ENCODE measurements at regions not wholly inside any gene's neighbourhood (a gene's known extent, or its start where the extent isn't known, plus 50 kb on each side); places are given as distances from the start of the nearest gene placed in this dataset.

DNA sequence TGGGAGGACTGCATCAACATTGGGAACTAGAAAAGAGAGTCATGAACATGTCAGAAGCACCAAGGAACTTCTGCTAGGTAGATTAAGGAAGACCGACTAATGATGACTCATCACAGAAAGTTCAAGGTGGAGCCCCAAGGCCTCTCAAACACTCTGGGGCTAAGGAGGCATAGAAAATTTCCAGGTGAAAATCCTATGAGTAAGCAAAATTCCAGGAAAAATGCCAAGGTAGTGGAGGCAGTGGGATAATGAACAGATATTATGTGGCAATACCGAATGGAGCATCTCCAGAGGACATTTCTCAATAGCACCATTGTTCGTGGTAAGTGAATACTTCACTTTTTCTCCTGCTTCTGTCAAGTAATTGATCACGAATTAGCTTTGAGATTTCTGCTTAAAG is 336.5 kb downstream of the MZT1 start:
- H3K4me1 ChIP-seq (ENCODE audit: control insufficient read depth, insufficient read depth, low read length) = no peaks in the 10 kb centered on the region
- no peaks in the 10 kb centered on the region for H3K36me3 ChIP-seq (ENCODE audit: control insufficient read depth, insufficient read depth, low read length)
- H3K27me3 ChIP-seq (ENCODE audit: control insufficient read depth, insufficient read depth, low read length) = no peaks in the 10 kb centered on the region
- no peak overlapping the region for H3K9ac ChIP-seq (ENCODE audit: low read depth, low read length)
- H3K9me3 ChIP-seq (ENCODE audit: control insufficient read depth, insufficient read depth, low read length) = no peaks in the 10 kb centered on the region
- no peak overlapping the region for H3K4me3 ChIP-seq (ENCODE audit: low read depth, low read length)

DNA sequence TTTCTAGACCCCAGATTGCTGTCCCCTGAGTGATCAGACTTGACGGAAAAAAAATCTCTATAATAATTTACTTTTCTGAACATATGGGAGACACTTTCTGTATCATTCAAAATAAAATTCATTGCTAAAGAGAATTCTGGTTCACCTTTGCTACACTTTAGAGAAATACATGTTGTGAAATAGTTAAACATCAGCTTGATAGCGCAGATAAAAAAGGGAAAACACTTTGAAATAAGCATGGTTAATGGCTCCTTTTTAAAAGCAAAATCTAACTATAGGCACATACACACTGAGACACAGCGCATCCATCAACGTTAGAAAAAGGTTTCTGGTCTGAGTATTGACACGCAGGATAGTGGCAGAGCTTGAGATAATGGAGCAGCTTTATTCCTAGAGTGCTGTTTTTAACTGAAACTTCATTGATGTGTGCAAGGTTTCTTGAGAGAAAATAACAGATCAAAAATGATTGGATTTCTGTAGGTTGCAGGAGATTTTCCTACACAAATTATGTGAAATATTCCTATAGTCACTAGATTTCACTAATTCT is 341.2 kb downstream of the MZT1 start:
- H3K27me3 ChIP-seq (ENCODE audit: control insufficient read depth, insufficient read depth, low read length) = no peaks in the 10 kb centered on the region
- no peaks in the 10 kb centered on the region for H3K4me1 ChIP-seq (ENCODE audit: control insufficient read depth, insufficient read depth, low read length)
- H3K4me3 ChIP-seq (ENCODE audit: low read depth, low read length) = no peak overlapping the region
- no peaks in the 10 kb centered on the region for H3K9me3 ChIP-seq (ENCODE audit: control insufficient read depth, insufficient read depth, low read length)
- no peaks in the 10 kb centered on the region for H3K36me3 ChIP-seq (ENCODE audit: control insufficient read depth, insufficient read depth, low read length)
- H3K9ac ChIP-seq (ENCODE audit: low read depth, low read length) = no peak overlapping the region

DNA sequence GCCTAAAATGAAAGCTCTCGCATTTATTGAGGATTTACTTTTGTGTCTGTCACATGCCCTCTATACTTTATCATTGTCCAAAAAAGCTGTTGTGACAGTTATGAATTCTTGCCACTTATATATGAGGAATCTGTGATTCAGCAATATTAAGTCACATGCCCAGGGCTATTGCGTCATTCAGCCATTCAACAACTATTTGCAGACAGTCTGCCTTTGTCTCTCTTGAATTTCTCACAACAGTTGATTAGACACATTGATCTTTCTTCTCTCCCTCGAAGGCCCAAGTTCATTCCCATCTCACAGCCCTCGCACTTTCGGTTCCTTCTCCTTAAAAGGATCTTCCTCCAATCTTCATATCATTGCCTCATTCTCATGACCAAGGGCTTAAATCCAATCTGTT is 342.6 kb downstream of the MZT1 start:
- Histone ChIP-seq H3K4me1 (ENCODE audit: control insufficient read depth, insufficient read depth, low read length) (no peaks in the 10 kb centered on the region), H3K27me3 (ENCODE audit: control insufficient read depth, insufficient read depth, low read length) (no peaks in the 10 kb centered on the region), H3K9ac (ENCODE audit: low read depth, low read length) (no peak overlapping the region), H3K4me3 (ENCODE audit: low read depth, low read length) (no peak overlapping the region), H3K36me3 (ENCODE audit: control insufficient read depth, insufficient read depth, low read length) (no peaks in the 10 kb centered on the region), H3K9me3 (ENCODE audit: control insufficient read depth, insufficient read depth, low read length) (no peaks in the 10 kb centered on the region)

DNA sequence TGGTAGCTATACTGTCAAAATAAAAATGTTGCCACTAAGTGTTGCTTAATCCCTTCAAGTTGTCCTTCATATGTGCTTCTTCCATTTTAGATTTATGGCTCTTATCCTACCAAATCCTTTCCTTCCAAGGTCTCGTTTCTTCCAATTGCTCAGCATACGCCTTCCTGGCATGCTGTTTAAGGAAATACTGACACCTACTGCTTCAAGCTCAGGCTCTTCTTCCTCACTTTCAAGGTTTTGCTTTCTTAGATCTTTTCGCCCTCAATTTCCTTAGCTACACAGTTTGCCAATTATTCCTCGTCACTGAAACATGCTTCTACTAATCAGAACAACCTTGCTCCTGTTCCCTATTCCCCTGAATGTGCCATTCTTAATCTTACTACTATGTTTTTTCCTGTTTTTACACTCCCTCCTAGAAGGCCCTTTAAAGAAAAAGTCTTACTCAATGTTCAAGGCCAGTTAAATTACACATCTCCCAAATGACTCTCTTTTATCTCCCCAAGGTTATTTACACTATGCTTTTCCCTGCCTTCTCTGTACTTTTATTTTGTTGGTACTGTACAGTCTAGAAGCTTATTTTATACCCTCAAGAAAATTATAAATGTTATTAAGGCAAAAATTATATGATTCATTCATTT is 343.1 kb downstream of the MZT1 start:
- no peaks in the 10 kb centered on the region for H3K36me3 ChIP-seq (ENCODE audit: control insufficient read depth, insufficient read depth, low read length)
- H3K9me3 ChIP-seq (ENCODE audit: control insufficient read depth, insufficient read depth, low read length) = no peaks in the 10 kb centered on the region
- H3K4me1 ChIP-seq (ENCODE audit: control insufficient read depth, insufficient read depth, low read length) = no peaks in the 10 kb centered on the region
- H3K27me3 ChIP-seq (ENCODE audit: control insufficient read depth, insufficient read depth, low read length) = no peaks in the 10 kb centered on the region
- no peak overlapping the region for H3K9ac ChIP-seq (ENCODE audit: low read depth, low read length)
- H3K4me3 ChIP-seq (ENCODE audit: low read depth, low read length) = no peak overlapping the region

DNA sequence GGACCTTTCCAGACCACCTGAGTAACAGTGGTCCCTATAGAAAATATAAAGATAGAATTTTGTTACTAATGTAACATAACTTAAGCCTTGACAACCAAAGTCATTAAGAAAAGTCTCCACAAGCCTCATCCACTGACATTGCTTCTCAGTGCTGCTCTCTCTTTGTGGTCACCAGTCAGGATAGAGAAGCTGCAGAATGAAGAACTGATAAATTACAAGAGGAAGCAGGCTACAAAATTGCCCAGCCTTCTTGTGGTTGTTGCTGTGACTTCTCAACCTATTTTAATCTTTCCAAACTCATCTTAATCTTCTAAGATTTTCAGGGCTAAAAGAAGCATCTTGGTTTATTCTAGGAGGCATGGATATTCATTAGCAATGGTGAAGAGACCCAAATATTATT is 343.8 kb downstream of the MZT1 start:
- no peak overlapping the region for H3K4me3 ChIP-seq (ENCODE audit: low read depth, low read length)
- H3K9ac ChIP-seq (ENCODE audit: low read depth, low read length) = no peak overlapping the region
- H3K36me3 ChIP-seq (ENCODE audit: control insufficient read depth, insufficient read depth, low read length) = no peaks in the 10 kb centered on the region
- H3K27me3 ChIP-seq (ENCODE audit: control insufficient read depth, insufficient read depth, low read length) = no peaks in the 10 kb centered on the region
- no peaks in the 10 kb centered on the region for H3K9me3 ChIP-seq (ENCODE audit: control insufficient read depth, insufficient read depth, low read length)
- H3K4me1 ChIP-seq (ENCODE audit: control insufficient read depth, insufficient read depth, low read length) = no peaks in the 10 kb centered on the region

DNA sequence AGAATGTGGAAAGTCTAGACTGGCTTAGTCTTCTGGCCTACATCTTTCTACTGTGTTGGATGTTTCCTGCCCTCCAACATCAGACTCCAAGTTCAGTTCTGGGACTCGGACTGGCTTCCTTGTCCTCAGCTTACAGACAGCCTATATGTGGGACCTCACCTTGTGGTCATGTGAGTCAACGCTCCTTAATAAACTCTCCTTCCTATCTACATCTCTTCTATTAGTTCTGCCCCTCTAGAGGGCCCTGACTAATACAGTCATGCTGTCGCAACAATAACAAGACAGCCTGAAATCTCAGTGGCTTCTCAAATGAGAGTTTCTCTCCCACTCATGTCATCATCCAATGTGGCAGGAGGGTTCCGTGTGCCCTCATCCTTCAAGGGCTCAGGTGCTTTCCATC is 347.8 kb downstream of the MZT1 start:
- no peaks in the 10 kb centered on the region for H3K9me3 ChIP-seq (ENCODE audit: control insufficient read depth, insufficient read depth, low read length)
- no peak overlapping the region for H3K9ac ChIP-seq (ENCODE audit: low read depth, low read length)
- no peaks in the 10 kb centered on the region for H3K27me3 ChIP-seq (ENCODE audit: control insufficient read depth, insufficient read depth, low read length)
- H3K4me1 ChIP-seq (ENCODE audit: control insufficient read depth, insufficient read depth, low read length) = no peaks in the 10 kb centered on the region
- H3K36me3 ChIP-seq (ENCODE audit: control insufficient read depth, insufficient read depth, low read length) = no peaks in the 10 kb centered on the region
- no peak overlapping the region for H3K4me3 ChIP-seq (ENCODE audit: low read depth, low read length)

DNA sequence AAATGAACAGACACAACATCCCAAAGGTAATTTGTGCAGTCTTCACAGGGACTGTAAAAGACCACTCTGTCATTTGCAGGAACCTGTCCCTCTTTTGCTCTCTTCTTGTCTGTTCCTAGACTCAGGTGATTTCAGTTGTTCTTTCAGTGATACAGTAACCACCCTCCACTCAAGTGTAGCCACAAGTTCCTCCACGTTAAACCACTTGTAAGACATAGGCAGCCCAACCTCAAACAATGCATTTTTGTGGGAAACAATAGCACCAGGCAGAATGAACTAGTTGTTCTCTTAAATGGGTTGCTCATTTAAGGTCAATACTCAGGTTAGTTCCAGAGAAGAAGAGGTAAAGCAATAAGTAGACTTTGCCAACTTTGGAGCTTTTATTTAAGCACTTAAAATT is 359.4 kb downstream of the MZT1 start:
- no peaks in the 10 kb centered on the region for H3K36me3 ChIP-seq (ENCODE audit: control insufficient read depth, insufficient read depth, low read length)
- H3K9ac ChIP-seq (ENCODE audit: low read depth, low read length) = no peak overlapping the region
- no peaks in the 10 kb centered on the region for H3K9me3 ChIP-seq (ENCODE audit: control insufficient read depth, insufficient read depth, low read length)
- no peaks in the 10 kb centered on the region for H3K27me3 ChIP-seq (ENCODE audit: control insufficient read depth, insufficient read depth, low read length)
- no peaks in the 10 kb centered on the region for H3K4me1 ChIP-seq (ENCODE audit: control insufficient read depth, insufficient read depth, low read length)
- H3K4me3 ChIP-seq (ENCODE audit: low read depth, low read length) = no peak overlapping the region

DNA sequence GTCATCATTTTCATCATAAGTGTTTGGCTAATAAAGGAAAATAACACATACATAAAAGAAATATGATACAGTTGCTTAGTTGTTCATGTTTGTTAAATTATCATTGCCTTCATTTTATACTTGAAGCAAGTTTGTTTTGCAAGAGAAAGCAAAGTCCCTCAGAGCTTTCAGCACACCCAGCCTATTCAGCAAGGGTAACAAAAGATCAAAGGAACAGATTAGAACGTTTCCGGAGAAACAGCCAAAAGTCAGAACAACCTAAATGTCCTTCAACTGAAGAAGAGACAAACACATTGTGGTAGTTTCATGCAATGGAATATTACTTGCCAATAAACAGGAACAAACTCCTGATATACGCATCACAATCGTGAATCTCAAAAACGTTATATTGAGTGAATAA is 380.7 kb downstream of the MZT1 start:
- no peaks in the 10 kb centered on the region for H3K36me3 ChIP-seq (ENCODE audit: control insufficient read depth, insufficient read depth, low read length)
- H3K4me3 ChIP-seq (ENCODE audit: low read depth, low read length) = no peak overlapping the region
- H3K9me3 ChIP-seq (ENCODE audit: control insufficient read depth, insufficient read depth, low read length) = no peaks in the 10 kb centered on the region
- H3K9ac ChIP-seq (ENCODE audit: low read depth, low read length) = no peak overlapping the region
- no peaks in the 10 kb centered on the region for H3K27me3 ChIP-seq (ENCODE audit: control insufficient read depth, insufficient read depth, low read length)
- no peaks in the 10 kb centered on the region for H3K4me1 ChIP-seq (ENCODE audit: control insufficient read depth, insufficient read depth, low read length)

DNA sequence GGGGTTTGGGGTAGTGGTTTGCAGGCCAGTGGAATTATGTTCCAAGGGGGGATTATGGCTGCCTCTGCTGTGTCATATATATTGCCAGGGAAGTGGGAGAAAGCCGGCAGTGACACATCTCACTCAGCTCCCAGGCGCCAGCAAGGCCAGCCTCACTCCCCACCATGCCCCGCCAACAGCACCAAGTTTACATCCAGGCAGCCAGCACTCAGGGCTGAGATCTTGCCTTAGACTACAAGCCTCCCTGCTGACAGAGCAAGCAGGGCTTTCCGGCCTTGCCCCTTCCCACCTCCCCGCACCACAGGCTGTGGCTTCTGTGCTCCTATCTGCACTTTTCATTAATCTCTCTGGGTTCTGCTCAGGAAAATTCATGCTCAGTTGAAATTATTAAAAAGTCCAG is 385.1 kb downstream of the MZT1 start:
- Histone ChIP-seq H3K4me1 (ENCODE audit: control insufficient read depth, insufficient read depth, low read length) (no peaks in the 10 kb centered on the region), H3K4me3 (ENCODE audit: low read depth, low read length) (no peak overlapping the region), H3K36me3 (ENCODE audit: control insufficient read depth, insufficient read depth, low read length) (no peaks in the 10 kb centered on the region), H3K9me3 (ENCODE audit: control insufficient read depth, insufficient read depth, low read length) (no peaks in the 10 kb centered on the region), H3K9ac (ENCODE audit: low read depth, low read length) (no peak overlapping the region), H3K27me3 (ENCODE audit: control insufficient read depth, insufficient read depth, low read length) (no peaks in the 10 kb centered on the region)

DNA sequence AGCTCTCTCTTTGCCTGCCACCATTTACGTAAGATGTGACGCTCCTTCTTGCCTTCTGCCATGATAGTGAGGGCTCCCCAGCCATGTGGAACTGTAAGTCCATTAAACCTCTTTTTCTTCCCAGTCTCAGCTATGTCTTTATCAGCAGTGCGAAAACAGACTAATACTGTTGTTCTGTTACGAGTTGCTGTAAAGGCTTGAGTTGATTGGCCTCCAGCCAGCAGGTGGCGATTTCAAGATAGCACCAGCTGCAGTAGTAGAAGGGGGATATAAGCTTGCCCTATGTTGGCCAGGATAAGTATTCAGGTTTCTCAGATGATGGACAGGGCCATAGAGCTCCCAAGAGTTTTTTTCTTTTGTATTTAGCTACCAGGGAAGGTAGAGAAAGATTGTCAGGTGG is 385.5 kb downstream of the MZT1 start:
- Histone ChIP-seq H3K27me3 (ENCODE audit: control insufficient read depth, insufficient read depth, low read length) (no peaks in the 10 kb centered on the region), H3K9ac (ENCODE audit: low read depth, low read length) (no peak overlapping the region), H3K9me3 (ENCODE audit: control insufficient read depth, insufficient read depth, low read length) (no peaks in the 10 kb centered on the region), H3K36me3 (ENCODE audit: control insufficient read depth, insufficient read depth, low read length) (no peaks in the 10 kb centered on the region), H3K4me1 (ENCODE audit: control insufficient read depth, insufficient read depth, low read length) (no peaks in the 10 kb centered on the region), H3K4me3 (ENCODE audit: low read depth, low read length) (no peak overlapping the region)

DNA sequence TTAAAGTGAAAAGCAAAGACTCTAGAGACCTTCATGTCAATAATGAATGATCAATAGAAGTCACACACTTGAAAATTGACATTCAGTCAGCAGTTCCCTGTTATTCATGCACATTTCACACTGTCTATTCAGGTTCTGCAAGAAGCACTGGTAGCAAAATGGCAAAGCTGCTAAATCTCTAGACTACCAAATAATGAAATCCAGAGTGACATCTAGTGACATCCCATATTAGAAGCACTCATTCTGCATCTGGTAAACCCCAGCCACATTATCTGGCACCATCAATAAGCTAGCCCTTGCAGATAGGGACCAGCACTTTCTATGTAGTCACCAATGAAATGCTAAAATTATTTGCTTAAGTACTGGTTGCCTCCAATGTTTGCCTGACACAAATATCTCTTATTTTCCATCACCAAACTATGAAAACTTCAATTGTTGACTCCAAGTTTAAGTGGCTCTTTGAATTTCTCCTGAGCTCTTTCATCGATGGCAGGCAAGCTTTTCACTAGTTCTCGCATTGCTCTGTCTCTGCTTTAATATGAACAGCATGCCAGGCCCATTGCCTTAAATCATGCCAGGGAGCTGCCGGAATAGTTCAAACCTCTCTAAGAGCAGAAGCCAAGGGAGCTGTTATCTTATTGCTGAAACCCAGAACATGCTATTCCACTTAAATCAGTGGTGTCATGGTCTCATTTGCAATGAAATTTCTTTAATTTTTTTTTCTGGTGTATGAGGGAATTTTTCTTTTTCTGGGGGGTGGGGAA is 409.9 kb downstream of the MZT1 start:
- H3K9ac ChIP-seq (ENCODE audit: low read depth, low read length) = no peak overlapping the region
- H3K27me3 ChIP-seq (ENCODE audit: control insufficient read depth, insufficient read depth, low read length) = no peaks in the 10 kb centered on the region
- H3K4me3 ChIP-seq (ENCODE audit: low read depth, low read length) = no peak overlapping the region
- H3K9me3 ChIP-seq (ENCODE audit: control insufficient read depth, insufficient read depth, low read length) = no peaks in the 10 kb centered on the region
- H3K36me3 ChIP-seq (ENCODE audit: control insufficient read depth, insufficient read depth, low read length) = no peaks in the 10 kb centered on the region
- H3K4me1 ChIP-seq (ENCODE audit: control insufficient read depth, insufficient read depth, low read length) = peaks cover 5% of the 10 kb centered on the region

DNA sequence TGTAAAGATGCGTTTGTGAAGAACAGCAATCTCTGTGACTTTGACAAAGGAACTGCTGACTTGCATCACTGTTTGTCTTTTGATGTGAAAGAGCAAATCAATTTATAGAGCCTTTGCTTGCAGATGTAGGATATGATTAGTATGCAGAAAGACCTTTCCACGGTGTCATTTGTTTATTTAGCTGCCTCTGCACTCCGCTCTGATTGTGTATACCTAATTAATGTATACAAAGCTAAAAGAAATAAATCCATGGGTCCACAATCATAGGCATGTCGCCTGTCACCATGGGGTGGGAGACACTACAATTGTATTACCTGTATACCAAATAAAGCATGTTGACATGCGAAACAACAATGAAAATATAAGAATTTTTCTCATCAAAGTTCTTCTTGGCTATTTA is 410.7 kb downstream of the MZT1 start:
- peaks cover 5% of the 10 kb centered on the region for H3K4me1 ChIP-seq (ENCODE audit: control insufficient read depth, insufficient read depth, low read length)
- no peaks in the 10 kb centered on the region for H3K9me3 ChIP-seq (ENCODE audit: control insufficient read depth, insufficient read depth, low read length)
- H3K36me3 ChIP-seq (ENCODE audit: control insufficient read depth, insufficient read depth, low read length) = no peaks in the 10 kb centered on the region
- H3K9ac ChIP-seq (ENCODE audit: low read depth, low read length) = no peak overlapping the region
- H3K4me3 ChIP-seq (ENCODE audit: low read depth, low read length) = no peak overlapping the region
- no peaks in the 10 kb centered on the region for H3K27me3 ChIP-seq (ENCODE audit: control insufficient read depth, insufficient read depth, low read length)

All from iPS-15b (cell line).